Subcutaneous abdominal adipose tissue (tissue), 5 donors: ENCODE measurements at regions not wholly inside any gene's neighbourhood (a gene's known extent, or its start where the extent isn't known, plus 50 kb on each side); places are given as distances from the start of the nearest gene placed in this dataset.
A peak's percentile ranks its signal among the peaks of the same experiment; 100 is the strongest.

Source experiments
- H3K27ac ChIP-seq: one replicate; pipeline ENCODE4 v1.7.0; 2013; ENCODE audit warnings: low read depth, mild to moderate bottlenecking, inconsistent platforms, low read length, moderate library complexity
- H3K27me3 ChIP-seq, 5 donors: one replicate each; pipeline ENCODE4 v1.7.0; 2013; ENCODE audit warnings: low read length in 5 of 5, inconsistent platforms in 1 of 5; ENCODE audit not compliant: control insufficient read depth in 5 of 5, insufficient read depth in 4 of 5
- H3K36me3 ChIP-seq, 5 donors: one replicate each; pipeline ENCODE4 v1.7.0; 2013; ENCODE audit warnings: low read length in 5 of 5; ENCODE audit not compliant: control insufficient read depth in 5 of 5, insufficient read depth in 5 of 5
- H3K4me1 ChIP-seq, 5 donors: one replicate each; pipeline ENCODE4 v1.7.0; 2013; ENCODE audit warnings: low read length in 5 of 5, mild to moderate bottlenecking in 3 of 5, moderate library complexity in 1 of 5; ENCODE audit not compliant: control insufficient read depth in 5 of 5, insufficient read depth in 5 of 5
- H3K4me3 ChIP-seq, 5 donors: one replicate each; pipeline ENCODE4 v1.7.0; 2013; ENCODE audit warnings: low read length in 5 of 5, low read depth in 1 of 5
- H3K9ac ChIP-seq, 5 donors: one replicate each; pipeline ENCODE4 v1.7.0; 2013; ENCODE audit warnings: low read length in 5 of 5, mild to moderate bottlenecking in 4 of 5, moderate library complexity in 3 of 5
- H3K9me3 ChIP-seq, 5 donors: one replicate each; pipeline ENCODE4 v1.7.0; 2013; ENCODE audit warnings: low read length in 5 of 5; ENCODE audit not compliant: control insufficient read depth in 5 of 5
- donor health status: healthy.
- donor health status: healthy.
- donor health status: healthy.
- donor health status: healthy.
- donor health status: healthy.

DNA sequence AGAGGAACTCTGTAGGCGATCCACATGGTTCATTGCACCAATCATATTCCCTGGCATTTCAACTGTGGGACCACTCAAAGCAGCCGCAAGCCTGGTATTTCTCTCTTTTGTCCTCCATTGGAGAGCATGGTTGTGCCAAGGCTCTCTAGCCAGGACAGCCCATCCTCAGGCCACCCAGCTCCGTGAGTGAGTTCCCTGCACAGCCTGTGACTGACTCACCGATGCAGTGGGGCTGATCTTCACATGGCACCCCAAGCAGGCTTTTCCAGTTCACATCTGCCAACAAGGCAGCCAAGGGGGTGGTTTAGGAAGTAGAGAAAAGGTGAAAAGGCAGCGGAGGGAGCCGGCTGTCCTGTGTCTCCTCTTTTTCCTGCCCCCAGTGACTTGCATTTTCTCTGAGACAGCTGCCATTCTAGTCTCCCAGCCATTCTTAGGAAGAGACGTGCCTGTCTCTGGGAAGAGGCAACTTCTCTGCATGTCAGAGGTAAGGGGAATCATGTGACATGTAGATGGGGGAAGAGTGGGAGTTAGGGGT, 69.2 kb downstream of the MID1IP1 start:
- Histone ChIP-seq H3K4me3 (peak overlapping the region in 2 of 5 donors; percentile 0 to 29), H3K36me3 (no peaks in the 10 kb centered on the region), H3K9ac (peak overlapping the region in 3 of 5 donors; percentile 3 to 35 (median 22)), H3K4me1 (peaks cover 0 to 28% (median 9%) of the 10 kb centered on the region in 5 donors), H3K27ac (peak overlapping the region; percentile 46), H3K27me3 (peaks cover 0 to 6% (median under 1%) of the 10 kb centered on the region in 5 donors), H3K9me3 (no peaks in the 10 kb centered on the region)

DNA sequence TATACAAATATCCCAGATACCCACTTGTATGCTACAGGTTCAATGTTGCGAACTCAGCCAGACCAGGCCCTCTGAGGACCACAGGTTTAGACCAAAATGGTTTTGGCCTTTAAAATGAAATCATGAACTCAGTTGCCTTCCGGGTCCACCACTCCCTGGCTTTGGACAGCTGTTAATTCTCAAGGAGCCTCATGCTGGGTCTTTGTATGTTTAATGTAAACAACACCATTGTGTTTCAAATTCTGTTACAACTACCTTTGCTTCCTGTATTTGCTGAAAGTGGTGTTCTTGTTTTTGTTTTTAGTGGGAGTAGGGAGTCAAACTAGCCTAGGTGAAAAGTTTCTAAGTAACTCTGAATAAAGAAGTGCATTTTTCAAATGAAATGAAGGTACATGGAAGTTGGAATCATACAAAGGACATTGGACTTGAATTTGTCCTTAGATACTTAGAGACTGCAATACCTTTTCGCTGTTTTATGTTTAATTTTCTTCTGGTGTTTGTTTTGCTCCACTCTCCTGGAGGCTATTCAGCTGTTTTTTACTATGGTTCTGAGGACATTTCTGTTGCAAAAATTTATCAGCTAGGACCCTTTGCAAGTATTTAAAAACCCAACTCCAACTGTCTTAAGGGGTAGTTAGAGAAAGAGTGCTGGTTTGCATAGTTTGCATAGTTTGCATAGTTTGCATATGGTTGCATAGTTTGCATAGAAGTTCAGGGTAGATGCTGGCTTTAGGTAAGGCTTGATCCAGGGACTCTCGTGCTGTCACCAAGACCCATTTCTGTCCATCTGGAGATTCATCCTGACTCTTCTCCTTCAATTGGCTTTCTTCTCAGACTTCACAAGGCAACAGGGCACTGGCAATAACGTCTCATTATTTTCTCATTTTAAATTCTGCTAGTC, 70.1 kb downstream of the MID1IP1 start:
- H3K27ac ChIP-seq, result peak overlapping the region; percentile 35
- peaks cover 0 to 6% (median 0%) of the 10 kb centered on the region in 5 donors for H3K27me3 ChIP-seq
- no peaks in the 10 kb centered on the region for H3K36me3 ChIP-seq
- H3K4me3 ChIP-seq, result peak overlapping the region in 1 of 5 donors; percentile 8
- no peak overlapping the region for H3K9ac ChIP-seq
- peaks cover 0 to 28% (median 9%) of the 10 kb centered on the region in 5 donors for H3K4me1 ChIP-seq
- H3K9me3 ChIP-seq, result no peaks in the 10 kb centered on the region

DNA sequence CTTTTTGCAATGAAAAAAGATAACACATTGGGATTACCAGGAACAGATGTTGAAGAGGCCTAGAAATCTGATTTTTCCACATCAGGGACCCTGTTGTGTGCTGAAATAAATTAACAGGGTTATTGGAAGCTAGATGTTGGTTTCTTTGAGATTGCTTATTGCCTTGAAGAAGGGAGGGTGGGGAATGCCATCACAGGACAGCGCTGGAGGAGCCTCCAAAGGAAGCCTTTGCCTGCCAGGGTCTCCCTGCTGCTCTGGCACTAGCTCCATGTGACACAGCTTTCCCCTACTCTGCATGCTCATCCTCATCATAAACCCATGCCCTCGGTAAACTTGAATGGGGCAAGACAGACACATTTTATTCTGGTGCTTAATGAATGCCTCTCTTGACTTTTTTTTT, 76.1 kb downstream of the MID1IP1 start:
- Histone ChIP-seq H3K36me3 (no peaks in the 10 kb centered on the region), H3K27ac (no peak overlapping the region), H3K4me3 (no peak overlapping the region), H3K4me1 (peaks cover 0 to 19% (median 12%) of the 10 kb centered on the region in 5 donors), H3K9me3 (no peaks in the 10 kb centered on the region), H3K9ac (no peak overlapping the region), H3K27me3 (peaks cover 0 to 8% (median 3%) of the 10 kb centered on the region in 5 donors)

GRCh38 chrX:38878641-38879340, 77.5 kb downstream of the MID1IP1 start:
- H3K9me3 ChIP-seq, result peaks cover 0 to 7% (median 0%) of the 10 kb centered on the region in 5 donors
- H3K4me1 ChIP-seq, result peaks cover 0 to 16% (median 12%) of the 10 kb centered on the region in 5 donors
- H3K27ac ChIP-seq, result no peak overlapping the region
- H3K36me3 ChIP-seq, result no peaks in the 10 kb centered on the region
- peaks cover 0 to 8% (median 3%) of the 10 kb centered on the region in 5 donors for H3K27me3 ChIP-seq
- H3K9ac ChIP-seq, result no peak overlapping the region
- H3K4me3 ChIP-seq, result no peak overlapping the region

DNA sequence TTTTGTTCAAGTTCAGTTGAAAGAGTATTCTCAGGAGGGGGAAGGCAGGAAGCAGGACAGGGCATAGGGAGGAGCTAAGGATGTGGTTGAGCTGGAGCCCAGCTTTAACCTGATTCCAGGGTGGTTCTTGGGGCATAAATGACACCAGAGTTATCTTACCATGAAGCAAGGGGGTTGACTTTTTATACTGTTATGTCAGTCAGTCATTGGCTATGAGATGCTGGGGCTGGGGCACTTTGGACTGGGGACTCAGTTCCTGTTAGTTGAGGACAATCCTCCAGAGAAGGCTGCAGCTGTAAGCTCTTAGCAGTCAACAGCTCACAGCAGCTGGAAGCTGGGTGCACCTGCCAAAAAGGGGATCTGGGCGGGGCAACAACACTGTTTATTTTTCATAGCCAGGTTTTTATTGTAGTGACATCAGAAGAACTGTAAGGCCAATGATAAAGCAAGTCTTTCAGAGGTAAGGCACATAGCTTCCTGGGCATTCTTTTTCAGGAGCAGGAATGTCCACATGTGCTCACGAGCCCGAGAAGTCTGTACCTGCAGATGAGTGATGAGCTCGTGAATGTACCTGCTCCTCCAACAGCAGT, 78.5 kb downstream of the MID1IP1 start:
- no peak overlapping the region for H3K27ac ChIP-seq
- H3K4me1 ChIP-seq, result peaks cover 0 to 16% (median 10%) of the 10 kb centered on the region in 5 donors
- H3K9me3 ChIP-seq, result peaks cover 0 to 8% (median 0%) of the 10 kb centered on the region in 5 donors
- peaks cover 0 to 8% (median 3%) of the 10 kb centered on the region in 5 donors for H3K27me3 ChIP-seq
- H3K36me3 ChIP-seq, result no peaks in the 10 kb centered on the region
- H3K4me3 ChIP-seq, result no peak overlapping the region
- no peak overlapping the region for H3K9ac ChIP-seq

- H3K27ac ChIP-seq, result no peak overlapping the region
- peaks cover 0 to 16% (median 10%) of the 10 kb centered on the region in 5 donors for H3K4me1 ChIP-seq
- no peaks in the 10 kb centered on the region for H3K36me3 ChIP-seq
- H3K9ac ChIP-seq, result no peak overlapping the region
- H3K4me3 ChIP-seq, result peak overlapping the region in 1 of 5 donors; percentile 29
- H3K9me3 ChIP-seq, result peaks cover 0 to 8% (median 0%) of the 10 kb centered on the region in 5 donors
- peaks cover 0 to 8% (median 3%) of the 10 kb centered on the region in 5 donors for H3K27me3 ChIP-seq
Measured at GRCh38 chrX:38880296-38880854, 79.1 kb downstream of the MID1IP1 start.

- Histone ChIP-seq H3K27ac (no peak overlapping the region), H3K9me3 (peaks cover 0 to 8% (median 0%) of the 10 kb centered on the region in 5 donors), H3K9ac (no peak overlapping the region), H3K4me3 (no peak overlapping the region), H3K36me3 (no peaks in the 10 kb centered on the region), H3K27me3 (peaks cover 0 to 8% (median 3%) of the 10 kb centered on the region in 5 donors), H3K4me1 (peaks cover 0 to 16% (median 10%) of the 10 kb centered on the region in 5 donors)
Measured at GRCh38 chrX:38881066-38881465, 79.8 kb downstream of the MID1IP1 start.

GRCh38 chrX:38881727-38882126, 80.5 kb downstream of the MID1IP1 start:
- H3K4me3 ChIP-seq, result no peak overlapping the region
- H3K36me3 ChIP-seq, result no peaks in the 10 kb centered on the region
- H3K27me3 ChIP-seq, result peaks cover 0 to 8% (median 3%) of the 10 kb centered on the region in 5 donors
- peaks cover 0 to 16% (median 10%) of the 10 kb centered on the region in 5 donors for H3K4me1 ChIP-seq
- H3K9ac ChIP-seq, result no peak overlapping the region
- peaks cover 0 to 8% (median 0%) of the 10 kb centered on the region in 5 donors for H3K9me3 ChIP-seq
- no peak overlapping the region for H3K27ac ChIP-seq

DNA sequence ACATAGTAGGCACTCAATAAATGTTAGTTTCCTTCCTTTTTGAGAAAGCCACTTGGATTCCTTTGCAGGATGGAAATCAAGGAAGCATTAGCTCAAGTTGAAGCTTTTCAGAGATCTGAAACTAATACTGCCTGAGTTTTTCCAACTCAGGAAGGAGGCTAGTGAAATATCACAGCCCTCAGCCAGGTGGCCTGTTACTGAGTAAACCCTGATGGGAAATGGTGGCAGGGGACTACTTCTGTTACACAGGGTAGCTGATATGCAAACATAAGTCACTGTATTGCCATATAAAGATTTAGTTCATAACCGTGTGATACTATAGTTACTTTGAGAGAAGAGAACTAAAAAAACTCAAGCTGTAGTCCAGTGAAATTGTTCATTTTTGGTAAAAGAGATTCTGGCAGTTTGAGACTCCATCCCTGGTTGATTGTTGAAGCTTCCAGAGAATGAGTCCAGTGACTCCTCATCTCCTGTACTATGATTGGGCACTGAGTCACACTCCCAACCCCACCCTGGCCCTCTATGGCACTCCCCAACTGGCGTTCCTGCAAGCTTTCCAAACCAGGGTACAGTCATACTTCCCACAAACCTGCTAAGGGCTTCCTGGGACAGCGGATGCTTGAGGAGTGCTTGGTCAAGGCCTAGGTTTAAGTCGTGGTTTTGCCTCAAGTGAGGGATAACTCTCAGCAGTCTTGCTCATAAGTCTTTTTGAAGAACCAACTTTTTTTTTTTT, 81.8 kb downstream of the MID1IP1 start:
- Histone ChIP-seq H3K9ac (no peak overlapping the region), H3K4me1 (peaks cover 0 to 16% (median 10%) of the 10 kb centered on the region in 5 donors), H3K27ac (no peak overlapping the region), H3K27me3 (peaks cover 0 to 6% (median 3%) of the 10 kb centered on the region in 5 donors), H3K4me3 (no peak overlapping the region), H3K9me3 (peaks cover 0 to 8% (median 0%) of the 10 kb centered on the region in 5 donors), H3K36me3 (no peaks in the 10 kb centered on the region)
